Duodenal mucosa (tissue), 2 donors: ENCODE measurements at regions not wholly inside any gene's neighbourhood (a gene's known extent, or its start where the extent isn't known, plus 50 kb on each side); places are given as distances from the start of the nearest gene placed in this dataset.

Experiments used
- H3K27ac ChIP-seq: one replicate; pipeline ENCODE4 v1.7.0; 2013; ENCODE audit warnings: low read depth, low read length
- H3K27me3 ChIP-seq, 2 donors: one replicate each; pipeline ENCODE4 v1.7.0; 2013; ENCODE audit warnings: low read length in 2 of 2, control low read depth in 1 of 2; ENCODE audit not compliant: insufficient read depth in 2 of 2, control insufficient read depth in 1 of 2
- H3K36me3 ChIP-seq, 2 donors: one replicate each; pipeline ENCODE4 v1.7.0; 2013; ENCODE audit warnings: low read length in 2 of 2, control low read depth in 1 of 2; ENCODE audit not compliant: insufficient read depth in 2 of 2, control insufficient read depth in 1 of 2
- H3K4me1 ChIP-seq, 2 donors: one replicate each; pipeline ENCODE4 v1.7.0; 2013; ENCODE audit warnings: low read length in 2 of 2, control low read depth in 1 of 2; ENCODE audit not compliant: insufficient read depth in 2 of 2, control insufficient read depth in 1 of 2
- H3K4me3 ChIP-seq, 2 donors: one replicate each; pipeline ENCODE4 v1.7.0; 2013; ENCODE audit warnings: low read length in 2 of 2, low read depth in 1 of 2
- H3K9ac ChIP-seq, 2 donors: one replicate each; pipeline ENCODE4 v1.7.0; 2013; ENCODE audit warnings: low read length in 2 of 2, low read depth in 1 of 2
- H3K9me3 ChIP-seq, 2 donors: one replicate each; pipeline ENCODE4 v1.7.0; 2013; ENCODE audit warnings: low read length in 2 of 2, control low read depth in 1 of 2; ENCODE audit not compliant: control insufficient read depth in 1 of 2

DNA sequence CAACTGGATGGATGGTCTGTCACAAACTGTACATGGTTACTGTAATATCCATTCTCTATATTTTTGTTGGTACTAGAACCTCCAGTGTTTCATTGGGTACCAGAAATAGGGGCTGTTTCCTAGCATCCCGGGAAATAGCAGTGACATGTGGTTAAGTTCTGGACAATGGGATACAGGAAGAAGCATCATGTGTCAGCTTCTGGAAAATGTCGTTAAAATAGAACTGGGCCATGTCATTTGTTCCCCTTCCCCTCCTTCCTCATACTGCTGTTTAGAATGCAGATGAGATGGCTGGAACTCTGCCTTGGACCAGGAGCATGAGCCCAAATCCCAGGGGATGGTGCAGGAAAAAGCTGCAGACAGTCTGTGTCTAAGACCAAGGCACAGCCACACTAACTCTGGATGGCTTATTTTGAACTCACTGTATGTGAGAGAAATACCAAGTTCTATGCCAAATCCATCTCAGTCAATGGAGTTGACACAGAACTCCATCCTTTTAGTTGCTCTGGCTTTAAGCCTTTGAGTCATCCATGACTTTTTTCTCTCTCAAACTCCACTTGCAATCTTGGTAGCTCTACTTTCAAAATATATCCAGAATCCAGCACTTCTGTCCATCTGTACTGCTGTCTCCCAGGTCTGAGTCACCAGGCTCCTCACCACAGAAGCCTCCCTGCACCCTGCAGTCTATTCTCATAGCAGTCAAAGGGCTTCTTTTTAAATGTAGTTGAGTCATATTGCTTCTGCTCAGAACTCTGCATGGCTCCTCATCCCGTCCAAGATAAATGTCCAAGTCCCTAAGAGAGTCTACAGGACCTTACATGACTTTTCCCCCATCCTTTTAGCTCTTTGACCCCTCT lies 184.2 kb downstream of the NSG2 start:
- H3K27ac ChIP-seq: no peak overlapping the region
- no peak overlapping the region for H3K4me3 ChIP-seq
- no peaks in the 10 kb centered on the region for H3K27me3 ChIP-seq
- H3K36me3 ChIP-seq: no peaks in the 10 kb centered on the region
- no peaks in the 10 kb centered on the region for H3K9me3 ChIP-seq
- H3K4me1 ChIP-seq: no peaks in the 10 kb centered on the region
- no peak overlapping the region for H3K9ac ChIP-seq

- Histone ChIP-seq H3K9me3 (no peaks in the 10 kb centered on the region), H3K9ac (no peak overlapping the region), H3K36me3 (no peaks in the 10 kb centered on the region), H3K4me1 (no peaks in the 10 kb centered on the region), H3K27ac (no peak overlapping the region), H3K27me3 (no peaks in the 10 kb centered on the region), H3K4me3 (no peak overlapping the region)
These were observed 186.5 kb downstream of the NSG2 start for GRCh38 chr5:174231956-174232487.

DNA sequence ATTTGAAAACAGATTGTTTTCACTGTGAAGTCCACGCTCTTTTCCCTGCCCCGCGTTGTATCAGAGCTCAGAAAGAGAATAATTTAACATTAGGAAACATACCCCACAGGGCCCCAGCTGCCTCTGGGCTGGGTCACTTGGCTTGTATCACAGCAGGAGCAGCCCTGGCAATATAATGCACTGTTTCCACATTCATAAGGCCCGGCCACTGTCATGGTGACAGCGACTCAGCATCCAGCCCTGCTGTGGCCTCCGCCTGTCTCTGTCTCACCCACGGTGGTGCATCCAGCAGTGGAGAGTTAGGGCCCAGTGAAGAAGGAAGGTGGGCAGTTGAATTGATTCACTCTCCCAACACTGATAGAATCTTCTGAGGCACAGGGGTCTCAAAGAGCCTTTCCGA lies 188.9 kb downstream of the NSG2 start:
- Histone ChIP-seq H3K9ac (no peak overlapping the region), H3K4me3 (no peak overlapping the region), H3K36me3 (no peaks in the 10 kb centered on the region), H3K4me1 (no peaks in the 10 kb centered on the region), H3K9me3 (no peaks in the 10 kb centered on the region), H3K27me3 (no peaks in the 10 kb centered on the region), H3K27ac (no peak overlapping the region)

GRCh38 chr5:174235221-174236011 lies 189.9 kb downstream of the NSG2 start:
- no peak overlapping the region for H3K27ac ChIP-seq
- no peaks in the 10 kb centered on the region for H3K27me3 ChIP-seq
- no peaks in the 10 kb centered on the region for H3K36me3 ChIP-seq
- no peaks in the 10 kb centered on the region for H3K4me1 ChIP-seq
- H3K9me3 ChIP-seq: no peaks in the 10 kb centered on the region
- no peak overlapping the region for H3K9ac ChIP-seq
- H3K4me3 ChIP-seq: no peak overlapping the region

DNA sequence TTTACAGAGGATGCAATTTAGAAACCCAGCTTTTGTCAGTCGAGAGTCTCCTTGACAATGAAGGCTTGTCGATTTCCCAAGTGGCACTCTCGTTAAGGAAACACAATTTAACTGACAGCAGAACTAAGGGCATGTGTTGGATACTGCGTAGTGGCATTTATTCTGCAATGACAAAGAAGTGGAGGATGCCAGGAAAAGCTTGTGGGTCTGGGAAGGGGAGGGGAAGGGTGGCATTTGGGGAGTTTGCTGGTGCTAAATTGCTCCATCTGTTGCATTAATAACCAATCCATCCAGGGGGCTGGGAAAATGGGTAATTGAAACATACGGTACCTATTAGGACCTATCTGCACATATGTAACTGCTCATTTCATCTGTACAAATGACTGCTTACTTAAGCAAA lies 190.6 kb downstream of the NSG2 start:
- Histone ChIP-seq H3K27me3 (no peaks in the 10 kb centered on the region), H3K4me1 (no peaks in the 10 kb centered on the region), H3K36me3 (no peaks in the 10 kb centered on the region)

GRCh38 chr5:174239718-174240117 lies 194.2 kb downstream of the NSG2 start:
- no peaks in the 10 kb centered on the region for H3K9me3 ChIP-seq
- no peak overlapping the region for H3K9ac ChIP-seq
- no peak overlapping the region for H3K27ac ChIP-seq
- no peaks in the 10 kb centered on the region for H3K4me1 ChIP-seq
- no peak overlapping the region for H3K4me3 ChIP-seq
- no peaks in the 10 kb centered on the region for H3K27me3 ChIP-seq
- no peaks in the 10 kb centered on the region for H3K36me3 ChIP-seq

More for the DNA sequence above, 190.6 kb downstream of the NSG2 start:
- Histone ChIP-seq H3K27ac (no peak overlapping the region), H3K4me3 (no peak overlapping the region), H3K9me3 (no peaks in the 10 kb centered on the region), H3K9ac (no peak overlapping the region)

DNA sequence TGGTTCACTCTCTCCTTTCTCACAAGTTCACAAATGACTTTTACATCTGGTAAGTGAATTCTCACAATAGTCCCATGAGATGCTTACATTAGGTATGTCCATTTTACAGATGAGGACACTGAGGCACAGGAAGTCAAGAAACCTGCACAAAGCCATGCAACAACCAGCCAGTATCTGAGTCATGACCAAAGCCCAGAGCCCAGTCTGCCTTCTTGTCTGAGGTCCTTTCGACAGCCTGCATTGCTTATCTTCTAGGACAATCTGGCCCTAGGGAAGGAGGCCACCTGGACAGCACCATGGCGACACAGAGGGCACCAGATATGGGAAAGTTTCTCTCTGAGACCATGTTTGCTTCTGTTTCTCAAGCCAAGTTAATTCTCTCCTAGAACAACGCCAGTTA lies 197.1 kb downstream of the NSG2 start:
- H3K36me3 ChIP-seq: no peaks in the 10 kb centered on the region
- no peak overlapping the region for H3K27ac ChIP-seq
- H3K4me3 ChIP-seq: no peak overlapping the region
- H3K27me3 ChIP-seq: no peaks in the 10 kb centered on the region
- H3K4me1 ChIP-seq: no peaks in the 10 kb centered on the region
- no peaks in the 10 kb centered on the region for H3K9me3 ChIP-seq
- no peak overlapping the region for H3K9ac ChIP-seq

GRCh38 chr5:174243904-174244303 lies 198.4 kb downstream of the NSG2 start:
- H3K9me3 ChIP-seq: no peaks in the 10 kb centered on the region
- H3K9ac ChIP-seq: no peak overlapping the region
- H3K4me3 ChIP-seq: no peak overlapping the region
- no peak overlapping the region for H3K27ac ChIP-seq
- H3K36me3 ChIP-seq: no peaks in the 10 kb centered on the region
- no peaks in the 10 kb centered on the region for H3K27me3 ChIP-seq
- H3K4me1 ChIP-seq: no peaks in the 10 kb centered on the region

DNA sequence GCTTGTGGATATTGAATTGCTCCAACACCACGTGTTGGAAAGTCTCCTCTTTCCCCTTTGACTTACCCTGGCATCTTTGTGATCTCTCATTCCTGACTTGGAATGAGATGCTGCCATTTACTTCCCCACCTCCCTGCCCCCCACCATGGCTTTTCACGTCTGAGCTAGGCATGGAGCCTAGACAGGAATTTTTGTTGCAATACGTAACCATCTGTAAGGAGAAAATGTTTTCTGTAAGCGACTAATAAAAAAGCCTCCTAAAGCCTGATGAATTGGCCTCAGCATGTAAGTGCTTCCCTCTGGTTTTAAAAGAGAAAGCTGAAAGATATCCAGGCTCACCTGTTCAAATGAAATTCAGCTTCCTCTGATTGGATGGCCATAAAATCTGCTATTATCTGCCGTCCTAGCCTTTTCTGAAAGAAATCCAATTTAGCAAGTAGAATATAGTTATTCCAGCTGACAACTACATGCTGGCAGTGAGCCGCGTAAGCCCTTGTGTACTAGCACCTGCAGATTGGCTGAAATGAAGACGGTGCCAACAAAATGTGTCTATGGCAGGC lies 200.1 kb downstream of the NSG2 start:
- no peaks in the 10 kb centered on the region for H3K9me3 ChIP-seq
- H3K27ac ChIP-seq: no peak overlapping the region
- no peaks in the 10 kb centered on the region for H3K27me3 ChIP-seq
- no peaks in the 10 kb centered on the region for H3K4me1 ChIP-seq
- H3K9ac ChIP-seq: no peak overlapping the region
- no peak overlapping the region for H3K4me3 ChIP-seq
- no peaks in the 10 kb centered on the region for H3K36me3 ChIP-seq

- Histone ChIP-seq H3K4me1 (no peaks in the 10 kb centered on the region), H3K9ac (no peak overlapping the region), H3K27ac (no peak overlapping the region), H3K9me3 (no peaks in the 10 kb centered on the region), H3K27me3 (no peaks in the 10 kb centered on the region), H3K4me3 (no peak overlapping the region), H3K36me3 (no peaks in the 10 kb centered on the region)
These were observed 201.2 kb downstream of the NSG2 start for GRCh38 chr5:174246743-174247142.
